HFFc6 (cell line): ENCODE measurements at regions not wholly inside any gene's neighbourhood (a gene's known extent, or its start where the extent isn't known, plus 50 kb on each side); places are given as distances from the start of the nearest gene placed in this dataset.

Source experiments
- DNase-seq: peaks from one replicate; pipeline ENCODE4 v3.0.0-alpha.2; 2018
- H3K27ac Mint-ChIP-seq: 2 replicates; pipeline ENCODE4 v1.8.0; 2020; ENCODE audit warnings: mild to moderate bottlenecking, mixed read lengths
- H3K27me3 Mint-ChIP-seq: 2 replicates; pipeline ENCODE4 v1.8.0; 2021; ENCODE audit warnings: mild to moderate bottlenecking, moderate library complexity, mixed read lengths; ENCODE audit not compliant: insufficient read depth
- H3K36me3 Mint-ChIP-seq: 2 replicates; pipeline ENCODE4 v1.8.0; 2021; ENCODE audit warnings: low read depth, mixed read lengths
- H3K4me1 Mint-ChIP-seq: 2 replicates; pipeline ENCODE4 v1.8.0; 2020; ENCODE audit warnings: low read depth, mixed read lengths
- H3K4me3 Mint-ChIP-seq: 2 replicates; pipeline ENCODE4 v1.8.0; 2020; ENCODE audit warnings: mild to moderate bottlenecking, moderate library complexity, mixed read lengths
- H3K9me3 Mint-ChIP-seq: 2 replicates; pipeline ENCODE4 v1.8.0; 2020; ENCODE audit warnings: mild to moderate bottlenecking, mixed read lengths
- CTCF ChIP-seq: fragments of 200-600 bp; sonication (generic); IDR thresholded peaks from 2 replicates; pipeline ENCODE4 v1.5.0; 2021; ENCODE audit warnings: antibody characterized with exemption, mild to moderate bottlenecking

GRCh38 chr4:185898413-185898812 is 86.4 kb upstream of the SORBS2 start:
- H3K27ac Mint-ChIP-seq = no peak overlapping the region
- no peak for TF ChIP-seq CTCF
- no peaks in the 10 kb centered on the region for H3K4me1 Mint-ChIP-seq
- H3K4me3 Mint-ChIP-seq = no peak overlapping the region
- no peak for DNase-seq
- no peaks in the 10 kb centered on the region for H3K36me3 Mint-ChIP-seq
- H3K27me3 Mint-ChIP-seq = peaks cover 8% of the 10 kb centered on the region
- H3K9me3 Mint-ChIP-seq = no peaks in the 10 kb centered on the region

- Mint-ChIP-seq H3K36me3 (no peaks in the 10 kb centered on the region), H3K9me3 (no peaks in the 10 kb centered on the region), H3K27ac (no peak overlapping the region), H3K4me3 (no peak overlapping the region), H3K4me1 (no peaks in the 10 kb centered on the region), H3K27me3 (peaks cover 5% of the 10 kb centered on the region)
- TF ChIP-seq CTCF = no peak
- DNase-seq = no peak
Observed at GRCh38 chr4:185899833-185900232, 87.8 kb upstream of the SORBS2 start.

- H3K4me1 Mint-ChIP-seq = no peaks in the 10 kb centered on the region
- no peak overlapping the region for H3K4me3 Mint-ChIP-seq
- no peak overlapping the region for H3K27ac Mint-ChIP-seq
- no peaks in the 10 kb centered on the region; the same call in 1 of the 2 replicates for H3K27me3 Mint-ChIP-seq
- TF ChIP-seq CTCF = no peak
- DNase-seq = no peak
- no peaks in the 10 kb centered on the region for H3K36me3 Mint-ChIP-seq
- H3K9me3 Mint-ChIP-seq = no peaks in the 10 kb centered on the region
Observed at GRCh38 chr4:185902654-185903053, 90.7 kb upstream of the SORBS2 start.

GRCh38 chr4:185903205-185903604 is 91.2 kb upstream of the SORBS2 start:
- H3K27ac Mint-ChIP-seq = no peak overlapping the region
- H3K4me1 Mint-ChIP-seq = no peaks in the 10 kb centered on the region
- no peak for TF ChIP-seq CTCF
- H3K27me3 Mint-ChIP-seq = no peaks in the 10 kb centered on the region; the same call in 1 of the 2 replicates
- no peak overlapping the region for H3K4me3 Mint-ChIP-seq
- H3K36me3 Mint-ChIP-seq = no peaks in the 10 kb centered on the region
- no peak for DNase-seq
- no peaks in the 10 kb centered on the region for H3K9me3 Mint-ChIP-seq

- Mint-ChIP-seq H3K27ac (no peak overlapping the region), H3K4me3 (no peak overlapping the region), H3K36me3 (no peaks in the 10 kb centered on the region), H3K27me3 (no peaks in the 10 kb centered on the region; the same call in 1 of the 2 replicates), H3K4me1 (no peaks in the 10 kb centered on the region), H3K9me3 (no peaks in the 10 kb centered on the region)
- DNase-seq = no peak
- TF ChIP-seq CTCF = no peak
Observed at GRCh38 chr4:185904381-185904780, 92.4 kb upstream of the SORBS2 start.

- no peak overlapping the region for H3K4me3 Mint-ChIP-seq
- H3K9me3 Mint-ChIP-seq = no peaks in the 10 kb centered on the region
- H3K36me3 Mint-ChIP-seq = no peaks in the 10 kb centered on the region
- no peak overlapping the region for H3K27ac Mint-ChIP-seq
- H3K4me1 Mint-ChIP-seq = peaks cover 19% of the 10 kb centered on the region
- H3K27me3 Mint-ChIP-seq = no peaks in the 10 kb centered on the region; the same call in 1 of the 2 replicates
- TF ChIP-seq CTCF = no peak
- DNase-seq = no peak
Observed at GRCh38 chr4:185909972-185910371, 98.0 kb upstream of the SORBS2 start.
